Stimulated activated CD8-positive, alpha-beta memory T cell treated with anti-CD3 and anti-CD28 coated beads, Interleukin-12 subunit alpha, Interleukin-12 subunit beta, amount 100 ng/mL, for 1 hour (primary cell): ENCODE measurements at regions not wholly inside any gene's neighbourhood (a gene's known extent, or its start where the extent isn't known, plus 50 kb on each side); places are given as distances from the start of the nearest gene placed in this dataset.

Source experiments
- DNase-seq: peaks from one replicate; pipeline ENCODE4 v3.0.0-alpha.2; 2020; ENCODE audit warnings: low read depth

- DNase-seq = no peak
Measured at GRCh38 chr11:16685914-16686313, 52.5 kb upstream of the C11orf58 start.

GRCh38 chr11:16678466-16679116, 59.9 kb upstream of the C11orf58 start:
- DNase-seq = no peak

GRCh38 chr11:16669799-16670415, 68.5 kb upstream of the C11orf58 start:
- no peak for DNase-seq

GRCh38 chr11:16632295-16633200, 105.9 kb upstream of the C11orf58 start:
- DNase-seq = no peak

GRCh38 chr11:16630651-16631050, 107.8 kb upstream of the C11orf58 start:
- DNase-seq = no peak

GRCh38 chr11:16618431-16618830, 120.0 kb upstream of the C11orf58 start:
- DNase-seq = no peak

- DNase-seq = no peak
Measured at GRCh38 chr11:16615480-16615879, 123.0 kb upstream of the C11orf58 start.

- peak; percentile 27 for DNase-seq
Measured at GRCh38 chr11:16613512-16614381, 124.7 kb upstream of the C11orf58 start.

- DNase-seq = no peak
Measured at GRCh38 chr11:16613262-16613511, 125.3 kb upstream of the C11orf58 start.

- DNase-seq = no peak
Measured at GRCh38 chr11:16612566-16613261, 125.7 kb upstream of the C11orf58 start.

GRCh38 chr11:16611926-16612565, 126.4 kb upstream of the C11orf58 start:
- DNase-seq = no peak

- no peak for DNase-seq
Measured at GRCh38 chr11:16611401-16611921, 127.0 kb upstream of the C11orf58 start.

- DNase-seq = no peak
Measured at GRCh38 chr11:16610738-16611388, 127.6 kb upstream of the C11orf58 start.

GRCh38 chr11:16610213-16610737, 128.2 kb upstream of the C11orf58 start:
- no peak for DNase-seq

GRCh38 chr11:16609769-16610168, 128.7 kb upstream of the C11orf58 start:
- DNase-seq = no peak

- DNase-seq = no peak
Measured at GRCh38 chr11:16607675-16608644, 130.5 kb upstream of the C11orf58 start.

- DNase-seq = no peak
Measured at GRCh38 chr11:16606784-16607674, 131.4 kb upstream of the C11orf58 start.
